Stomach (tissue), 4 donors: ENCODE measurements at regions not wholly inside any gene's neighbourhood (a gene's known extent, or its start where the extent isn't known, plus 50 kb on each side); places are given as distances from the start of the nearest gene placed in this dataset.

ENCODE experiments used
- CTCF ChIP-seq, 7 experiments: fragments of 450-650 bp in 4 of 7; fragments of 200-600 bp in 3 of 7; sonication (generic) in 3 of 7; IDR thresholded peaks; one replicate each; pipeline ENCODE4 v1.5.1; 2016 to 2019; ENCODE audit warnings: antibody characterized with exemption in 7 of 7, control low read depth in 2 of 7, mild to moderate bottlenecking in 1 of 7
- EP300 ChIP-seq: sonication (generic); formaldehyde crosslinking; IDR thresholded peaks from one replicate; pipeline ENCODE4 v1.6.1; 2017; ENCODE audit warnings: antibody characterized with exemption
- POLR2A ChIP-seq, 4 donors: fragments of 450-650 bp; IDR thresholded peaks; one replicate each; pipeline ENCODE4 v1.6.1; 2016; ENCODE audit warnings: antibody characterized with exemption in 4 of 4, control low read depth in 2 of 4, mild to moderate bottlenecking in 1 of 4, moderate library complexity in 1 of 4

GRCh38 chr19:28471731-28472510 is 741.0 kb downstream of the UQCRFS1 start:
- TF ChIP-seq CTCF (IDR thresholded peaks at IDR 0.05) (no peak), EP300 (no peak), POLR2A (IDR thresholded peaks at IDR 0.05) (no peak)
